ENCODE measurements at regions not wholly inside any gene's neighbourhood (a gene's known extent, or its start where the extent isn't known, plus 50 kb on each side); places are given as distances from the start of the nearest gene placed in this dataset. TPM values are rescaled to one million over a fixed set of nuclear protein-coding genes. Genes with fewer than 3 reads are reported as not detected.

DNA sequence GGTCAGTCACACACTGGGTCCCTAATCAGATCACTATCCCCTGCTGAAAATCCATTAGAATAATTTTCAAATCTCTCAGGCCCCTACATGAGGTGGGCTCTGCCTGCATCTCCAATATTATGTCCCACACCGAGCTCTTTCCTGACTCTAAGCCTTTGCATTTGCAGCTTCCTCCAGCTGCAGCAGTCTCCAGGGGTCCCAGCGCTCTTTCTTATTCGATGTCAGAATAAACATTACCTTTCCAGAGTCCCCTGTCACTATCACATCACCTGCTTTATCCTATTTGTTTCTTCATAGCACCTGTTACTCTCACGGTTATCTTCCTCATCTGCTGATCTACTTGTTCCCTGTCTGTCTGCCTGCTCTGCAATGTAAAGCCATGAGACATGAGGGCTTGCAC is 57.3 kb upstream of the MON1B start:
- no peak overlapping the region for H2AFZ ChIP-seq (ENCODE audit: low read length)
- no peak for DNase-seq
- H3K27me3 ChIP-seq (ENCODE audit: low read length) = no peaks in the 10 kb centered on the region
- no peaks in the 10 kb centered on the region for H3K9me2 ChIP-seq (replicated peaks; ENCODE audit: insufficient read depth, low read length)
- no peaks in the 10 kb centered on the region for H3K79me2 ChIP-seq (ENCODE audit: low read length)
- H3K36me3 ChIP-seq (ENCODE audit: insufficient read depth, low read length) = no peaks in the 10 kb centered on the region
- no peaks in the 10 kb centered on the region for H3K4me1 ChIP-seq (ENCODE audit: low read length)
- no peak overlapping the region for H3K27ac ChIP-seq (ENCODE audit: low read length)
- H3K9ac ChIP-seq (ENCODE audit: low read length) = no peak overlapping the region
- no peaks in the 10 kb centered on the region for H3K9me3 ChIP-seq (ENCODE audit: low read length)
- H4K20me1 ChIP-seq (ENCODE audit: insufficient read depth, low read depth, low read length) = no peaks in the 10 kb centered on the region
- H3K4me2 ChIP-seq (ENCODE audit: low read depth, low read length, poor library complexity, severe bottlenecking) = no peak overlapping the region
- no peak overlapping the region for H3K4me3 ChIP-seq (ENCODE audit: low read length)

GRCh38 chr16:77137045-77137444 is 53.9 kb upstream of the MON1B start:
- no peaks in the 10 kb centered on the region for H3K9me2 ChIP-seq (replicated peaks; ENCODE audit: insufficient read depth, low read length)
- H3K9ac ChIP-seq (ENCODE audit: low read length) = no peak overlapping the region
- no peaks in the 10 kb centered on the region for H4K20me1 ChIP-seq (ENCODE audit: insufficient read depth, low read depth, low read length)
- no peaks in the 10 kb centered on the region for H3K9me3 ChIP-seq (ENCODE audit: low read length)
- H3K4me1 ChIP-seq (ENCODE audit: low read length) = no peaks in the 10 kb centered on the region
- no peaks in the 10 kb centered on the region for H3K27me3 ChIP-seq (ENCODE audit: low read length)
- no peak for DNase-seq
- H3K79me2 ChIP-seq (ENCODE audit: low read length) = no peaks in the 10 kb centered on the region
- no peak overlapping the region for H3K27ac ChIP-seq (ENCODE audit: low read length)
- no peak overlapping the region for H2AFZ ChIP-seq (ENCODE audit: low read length)
- no peaks in the 10 kb centered on the region for H3K36me3 ChIP-seq (ENCODE audit: insufficient read depth, low read length)
- H3K4me3 ChIP-seq (ENCODE audit: low read length) = no peak overlapping the region
- H3K4me2 ChIP-seq (ENCODE audit: low read depth, low read length, poor library complexity, severe bottlenecking) = no peak overlapping the region

Small RNA genes in the stretch of these regions (small RNA-seq; reads per million reads assigned to genes)
- not detected for gene MIR4719
